ENCODE measurements at regions not wholly inside any gene's neighbourhood (a gene's known extent, or its start where the extent isn't known, plus 50 kb on each side); places are given as distances from the start of the nearest gene placed in this dataset.
"Not testable (repeated sequence)": the region's sequence is repeated elsewhere in the genome, so short reads cannot be mapped to it uniquely, and the experiment has no call there.

DNA sequence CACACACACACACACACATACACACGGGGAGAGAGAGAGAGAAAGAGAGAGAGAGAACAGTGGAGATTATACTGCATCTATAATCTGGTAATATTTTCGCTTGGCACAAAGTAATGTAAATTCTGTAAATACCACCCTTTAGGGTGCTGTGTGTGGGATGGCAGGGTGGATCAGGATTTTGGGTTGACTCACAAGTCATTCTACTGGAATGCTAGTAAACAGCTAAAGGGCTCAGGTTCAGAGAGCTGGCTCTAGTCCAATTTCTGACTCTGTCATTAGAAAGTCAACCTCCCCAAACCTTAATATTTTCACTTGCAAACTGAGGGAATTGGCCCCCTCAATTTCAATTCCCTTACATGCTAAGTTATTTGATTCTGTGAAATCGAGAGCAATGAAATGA lies 308.3 kb downstream of the TSN start:
- no peaks in the 10 kb centered on the region for H3K4me1 Mint-ChIP-seq
- CTCF ChIA-PET: no interaction called here
- no peaks in the 10 kb centered on the region for H3K9me3 Mint-ChIP-seq (ENCODE audit: low read depth)

DNA sequence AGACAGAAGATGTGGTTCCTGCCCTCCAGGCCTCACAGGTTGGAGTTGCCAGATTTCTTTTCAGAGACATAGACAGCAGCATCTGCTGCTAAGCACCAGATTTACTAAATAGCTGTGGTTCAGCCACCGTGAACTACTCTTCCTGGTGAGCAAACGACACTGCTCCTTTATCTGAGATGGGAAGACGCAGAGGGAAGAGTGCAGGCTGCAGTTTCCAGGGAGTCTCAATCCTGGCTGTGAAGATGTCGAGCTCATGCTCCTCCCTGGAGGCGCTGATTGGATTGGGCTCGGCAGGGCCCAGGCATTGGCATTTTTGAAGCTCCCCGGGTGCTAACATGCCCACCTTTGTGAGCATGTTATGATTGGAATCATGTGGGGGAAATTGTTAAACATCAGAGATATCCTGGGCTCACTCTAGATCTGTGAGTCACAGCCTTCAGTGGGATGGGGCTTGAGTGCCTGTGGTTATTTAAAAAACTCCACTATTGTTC lies 314.8 kb downstream of the TSN start:
- no peak for ATAC-seq
- Mint-ChIP-seq H3K27ac (no peak overlapping the region), H3K9me3 (ENCODE audit: low read depth) (no peaks in the 10 kb centered on the region), H3K4me3 (no peak overlapping the region), H3K4me1 (no peaks in the 10 kb centered on the region), H3K36me3 (no peaks in the 10 kb centered on the region), H3K27me3 (no peaks in the 10 kb centered on the region)
- CTCF ChIA-PET: no interaction called here
- DNase-seq: no peak

More for the DNA sequence above, 308.3 kb downstream of the TSN start:
- Mint-ChIP-seq H3K36me3 (no peaks in the 10 kb centered on the region), H3K27ac (no peak overlapping the region), H3K4me3 (no peak overlapping the region), H3K27me3 (no peaks in the 10 kb centered on the region)
- DNase-seq (no peak), ATAC-seq (no peak)

DNA sequence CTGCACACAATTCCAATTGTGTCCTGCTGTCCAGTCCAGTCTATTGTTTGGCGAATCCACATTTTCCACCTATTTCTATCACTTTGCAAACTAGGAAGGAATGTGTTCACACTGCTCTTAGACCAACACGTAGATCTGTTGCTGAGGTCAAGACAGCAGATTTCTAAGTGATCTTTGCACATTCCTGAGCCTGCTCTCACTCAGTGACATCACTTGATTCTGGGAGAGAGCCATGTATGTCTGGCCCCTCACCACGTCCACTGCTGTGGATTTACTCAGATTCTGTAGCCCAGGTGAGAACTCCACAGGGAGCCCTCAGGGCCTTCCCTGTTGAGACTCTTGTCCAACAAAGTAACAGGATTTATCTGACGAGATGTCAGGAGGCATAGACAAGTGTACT lies 317.2 kb downstream of the TSN start:
- H3K27me3 Mint-ChIP-seq: no peaks in the 10 kb centered on the region
- no peaks in the 10 kb centered on the region for H3K4me1 Mint-ChIP-seq
- H3K4me3 Mint-ChIP-seq: no peak overlapping the region
- CTCF ChIA-PET: no interaction called here
- no peaks in the 10 kb centered on the region for H3K36me3 Mint-ChIP-seq
- no peak for DNase-seq
- H3K9me3 Mint-ChIP-seq (ENCODE audit: low read depth): no peaks in the 10 kb centered on the region
- ATAC-seq: no peak
- H3K27ac Mint-ChIP-seq: no peak overlapping the region

DNA sequence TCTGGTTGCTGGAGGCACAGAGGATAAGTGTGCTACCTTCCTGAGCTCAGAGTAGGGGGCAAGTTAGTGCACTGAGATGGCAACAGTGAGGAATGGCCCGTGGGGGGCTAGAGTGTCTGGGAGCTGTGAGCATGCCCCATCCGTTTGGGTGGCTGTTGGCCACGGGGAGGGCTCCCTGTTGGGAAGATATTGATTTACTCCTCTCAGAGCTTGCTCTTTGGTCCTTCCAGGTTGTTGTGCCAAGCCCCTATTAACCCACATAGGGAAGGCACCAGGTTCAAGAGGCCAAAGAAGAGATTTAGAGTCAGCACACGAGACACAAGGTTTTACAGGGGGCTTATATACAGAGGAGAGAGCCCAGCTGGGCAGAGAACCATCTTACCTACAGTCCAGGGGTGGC lies 318.8 kb downstream of the TSN start:
- no peaks in the 10 kb centered on the region for H3K9me3 Mint-ChIP-seq (ENCODE audit: low read depth)

DNA sequence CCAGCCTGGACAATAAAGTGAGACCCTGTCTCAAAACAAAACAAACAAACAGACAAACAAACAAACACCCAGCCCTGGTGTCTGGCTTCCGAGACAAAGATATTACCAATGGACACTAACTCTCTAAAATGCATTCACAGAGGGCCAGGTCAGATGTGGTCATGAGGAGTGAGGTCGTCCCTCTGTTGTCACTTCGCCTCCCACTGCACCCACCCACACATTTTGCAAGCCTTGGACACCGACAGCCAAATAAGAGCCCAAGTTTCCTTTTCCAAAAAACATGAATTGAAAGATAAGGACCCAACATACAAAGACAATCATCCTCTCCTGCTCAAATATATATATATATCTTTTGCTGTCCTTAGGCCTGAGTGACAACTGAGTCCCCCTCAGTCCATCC lies 319.9 kb downstream of the TSN start:
- Mint-ChIP-seq H3K27me3 (no peaks in the 10 kb centered on the region), H3K36me3 (no peaks in the 10 kb centered on the region), H3K27ac (no peak overlapping the region), H3K4me3 (no peak overlapping the region), H3K4me1 (no peaks in the 10 kb centered on the region), H3K9me3 (ENCODE audit: low read depth) (no peaks in the 10 kb centered on the region)
- CTCF ChIA-PET: no interaction called here
- DNase-seq (no peak), ATAC-seq (no peak)

More for the DNA sequence above, 318.8 kb downstream of the TSN start:
- Mint-ChIP-seq H3K4me3 (no peak overlapping the region), H3K27ac (no peak overlapping the region), H3K4me1 (no peaks in the 10 kb centered on the region), H3K36me3 (no peaks in the 10 kb centered on the region), H3K27me3 (no peaks in the 10 kb centered on the region)
- CTCF ChIA-PET: no interaction called here
- ATAC-seq (no peak), DNase-seq (no peak)

DNA sequence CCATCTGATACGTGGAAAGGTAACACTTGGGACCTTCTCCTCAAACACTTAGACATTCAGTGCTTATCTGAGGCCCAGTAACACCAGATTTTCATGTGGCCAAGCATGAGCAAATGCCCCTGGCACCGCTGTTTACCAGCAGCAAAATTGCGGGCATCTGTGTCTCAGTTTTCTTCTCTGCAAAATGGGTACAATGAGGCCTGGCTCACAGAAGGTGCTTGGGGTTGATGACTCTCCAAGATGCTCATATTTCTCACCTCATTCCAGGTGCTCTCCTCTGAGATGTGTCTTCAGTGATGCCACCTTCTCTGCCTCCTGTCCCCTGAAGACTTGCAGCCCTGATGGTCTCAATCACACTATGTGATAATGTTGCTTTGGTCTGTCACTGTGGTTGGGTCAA lies 321.7 kb downstream of the TSN start:
- DNase-seq (no peak), ATAC-seq (no peak)
- CTCF ChIA-PET: no interaction called here
- Mint-ChIP-seq H3K9me3 (ENCODE audit: low read depth) (no peaks in the 10 kb centered on the region), H3K27me3 (no peaks in the 10 kb centered on the region), H3K27ac (no peak overlapping the region), H3K4me1 (no peaks in the 10 kb centered on the region), H3K36me3 (no peaks in the 10 kb centered on the region), H3K4me3 (no peak overlapping the region)

DNA sequence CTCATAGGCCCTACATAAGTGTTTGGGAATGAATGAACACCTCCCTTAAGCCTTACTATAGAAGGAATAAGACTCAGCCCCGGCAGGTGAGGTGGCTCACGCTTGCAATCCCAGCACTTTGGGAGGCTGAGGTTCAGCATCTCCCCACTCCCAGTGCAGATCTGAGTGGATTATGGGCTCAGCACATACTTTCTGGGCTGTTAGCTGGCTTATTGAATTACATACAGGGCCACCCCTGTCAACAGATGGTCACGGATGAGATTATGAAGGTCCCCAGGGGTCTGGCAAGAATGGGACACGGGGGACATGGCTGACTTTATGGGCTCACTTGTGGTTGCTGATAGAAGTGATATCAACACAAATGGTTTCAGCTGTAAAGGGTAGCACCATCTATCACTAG lies 322.3 kb downstream of the TSN start:
- CTCF ChIA-PET: no interaction called here
- no peak overlapping the region for H3K27ac Mint-ChIP-seq
- no peak for DNase-seq
- no peaks in the 10 kb centered on the region for H3K27me3 Mint-ChIP-seq
- H3K9me3 Mint-ChIP-seq (ENCODE audit: low read depth): no peaks in the 10 kb centered on the region
- no peaks in the 10 kb centered on the region for H3K36me3 Mint-ChIP-seq
- no peaks in the 10 kb centered on the region for H3K4me1 Mint-ChIP-seq
- no peak overlapping the region for H3K4me3 Mint-ChIP-seq
- no peak for ATAC-seq

DNA sequence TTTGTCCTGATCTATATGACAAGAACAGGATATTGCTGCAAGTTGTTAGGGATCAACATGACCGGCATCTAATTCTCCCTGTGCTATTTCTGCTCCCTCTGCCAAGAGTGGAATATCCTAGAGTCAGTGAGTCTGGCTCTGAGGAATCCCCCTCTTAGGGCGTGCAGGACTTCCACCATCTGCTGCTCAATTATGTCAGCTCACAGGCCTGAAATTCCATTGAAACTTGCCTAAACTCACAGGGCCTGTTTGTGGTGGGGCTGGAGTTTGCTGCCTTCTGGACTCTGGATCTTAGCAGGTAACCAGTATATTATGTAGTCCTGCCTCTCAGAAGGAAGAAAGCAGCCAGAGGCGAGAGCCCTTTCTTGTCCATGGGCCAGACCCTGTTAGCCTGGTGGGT lies 323.0 kb downstream of the TSN start:
- Mint-ChIP-seq H3K27ac (no peak overlapping the region), H3K36me3 (no peaks in the 10 kb centered on the region)
- CTCF ChIA-PET: no interaction called here

DNA sequence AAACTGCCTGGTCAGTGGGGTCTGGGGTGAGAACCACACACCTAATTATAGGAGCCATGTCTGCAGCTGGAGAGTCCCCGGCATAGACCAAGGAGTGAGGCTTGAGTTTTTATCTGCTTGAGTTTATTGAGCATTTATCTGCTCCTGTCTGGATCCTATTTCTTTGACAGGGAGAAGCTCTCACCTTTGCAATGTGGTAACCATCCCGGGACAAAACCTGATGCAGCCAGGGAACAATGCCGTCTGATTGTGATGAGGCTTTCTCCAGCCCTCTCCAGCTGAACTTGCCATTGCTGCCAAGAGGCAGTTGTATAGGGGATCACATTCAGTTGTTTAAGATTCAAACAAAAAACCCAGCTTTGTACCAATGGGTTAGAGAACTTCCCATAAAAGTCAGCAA lies 324.4 kb downstream of the TSN start:
- H3K4me1 Mint-ChIP-seq: no peaks in the 10 kb centered on the region
- ATAC-seq (no peak), DNase-seq (no peak)
- H3K4me3 Mint-ChIP-seq: no peak overlapping the region
- H3K36me3 Mint-ChIP-seq: no peaks in the 10 kb centered on the region
- no peak overlapping the region for H3K27ac Mint-ChIP-seq
- no peaks in the 10 kb centered on the region for H3K9me3 Mint-ChIP-seq (ENCODE audit: low read depth)
- CTCF ChIA-PET: no interaction called here
- no peaks in the 10 kb centered on the region for H3K27me3 Mint-ChIP-seq

More for the DNA sequence above, 323.0 kb downstream of the TSN start:
- no peaks in the 10 kb centered on the region for H3K4me1 Mint-ChIP-seq
- DNase-seq (no peak), ATAC-seq (no peak)
- no peaks in the 10 kb centered on the region for H3K27me3 Mint-ChIP-seq
- no peaks in the 10 kb centered on the region for H3K9me3 Mint-ChIP-seq (ENCODE audit: low read depth)
- no peak overlapping the region for H3K4me3 Mint-ChIP-seq

DNA sequence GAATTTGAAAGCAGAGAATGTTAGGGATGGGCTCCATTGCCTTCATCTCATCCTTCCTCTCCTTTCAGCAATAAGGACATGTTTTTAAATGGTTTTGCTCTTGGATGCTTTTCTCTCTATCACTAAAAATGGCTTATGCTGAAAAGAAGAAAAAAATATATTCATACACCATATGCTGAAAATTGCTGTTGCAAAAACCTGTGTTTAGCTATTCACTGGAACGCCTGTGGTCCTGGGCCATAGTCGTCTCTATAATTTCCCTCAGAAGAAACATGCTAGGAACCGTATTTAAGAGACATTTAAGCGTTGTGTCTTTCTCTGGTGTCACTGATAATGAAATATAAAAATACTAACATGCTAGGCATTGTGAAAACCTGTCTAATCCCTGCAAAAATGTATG lies 324.9 kb downstream of the TSN start:
- no peak for ATAC-seq
- H3K4me1 Mint-ChIP-seq: no peaks in the 10 kb centered on the region
- CTCF ChIA-PET: no interaction called here
- H3K4me3 Mint-ChIP-seq: no peak overlapping the region
- H3K27ac Mint-ChIP-seq: no peak overlapping the region
- H3K9me3 Mint-ChIP-seq (ENCODE audit: low read depth): no peaks in the 10 kb centered on the region
- H3K27me3 Mint-ChIP-seq: no peaks in the 10 kb centered on the region
- DNase-seq: no peak
- no peaks in the 10 kb centered on the region for H3K36me3 Mint-ChIP-seq

DNA sequence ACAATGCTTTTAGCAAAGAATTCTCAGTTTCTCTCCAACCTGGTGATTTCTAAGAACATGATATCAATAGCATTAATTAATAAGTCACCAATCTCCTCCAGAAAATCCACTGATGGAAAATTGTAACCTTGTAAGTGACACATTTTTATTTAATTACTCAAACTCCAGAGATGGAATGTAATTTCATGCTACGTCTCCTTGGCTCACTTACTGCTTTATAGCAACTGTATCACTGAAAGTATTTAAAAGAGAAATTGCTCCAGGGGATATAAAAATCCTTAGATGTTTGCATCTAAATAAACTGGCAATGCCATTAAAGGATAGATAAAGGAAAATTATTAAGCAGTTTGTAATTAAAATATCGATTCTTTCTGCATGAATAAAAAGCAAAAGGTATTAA lies 325.4 kb downstream of the TSN start:
- no peaks in the 10 kb centered on the region for H3K27me3 Mint-ChIP-seq
- ATAC-seq (no peak), DNase-seq (no peak)
- H3K4me3 Mint-ChIP-seq: no peak overlapping the region
- CTCF ChIA-PET: no interaction called here
- no peak overlapping the region for H3K27ac Mint-ChIP-seq
- H3K9me3 Mint-ChIP-seq (ENCODE audit: low read depth): no peaks in the 10 kb centered on the region
- H3K36me3 Mint-ChIP-seq: no peaks in the 10 kb centered on the region
- H3K4me1 Mint-ChIP-seq: no peaks in the 10 kb centered on the region

DNA sequence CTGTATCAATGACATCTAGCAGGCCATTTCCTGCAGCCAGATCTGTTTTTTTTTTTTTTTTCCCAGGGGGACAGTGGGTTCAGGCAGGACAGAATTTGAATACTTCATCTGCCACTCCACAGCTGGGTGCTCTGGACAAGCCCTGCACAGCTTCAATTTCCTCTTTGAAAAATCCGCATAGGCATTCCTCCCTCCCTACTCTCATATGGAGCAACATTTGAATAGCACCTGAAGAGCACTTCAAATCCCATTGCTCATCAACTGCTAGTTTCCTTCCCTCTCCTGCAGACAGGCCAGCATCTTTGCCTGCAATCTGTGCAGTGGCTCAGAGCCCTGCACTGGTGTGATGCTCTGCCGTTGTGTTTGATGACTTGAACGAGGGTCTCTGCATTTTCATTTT lies 326.3 kb downstream of the TSN start:
- DNase-seq (no peak), ATAC-seq (no peak)
- Mint-ChIP-seq H3K4me1 (no peaks in the 10 kb centered on the region), H3K9me3 (ENCODE audit: low read depth) (no peaks in the 10 kb centered on the region), H3K27ac (no peak overlapping the region), H3K27me3 (no peaks in the 10 kb centered on the region), H3K36me3 (no peaks in the 10 kb centered on the region), H3K4me3 (no peak overlapping the region)
- CTCF ChIA-PET: no interaction called here

DNA sequence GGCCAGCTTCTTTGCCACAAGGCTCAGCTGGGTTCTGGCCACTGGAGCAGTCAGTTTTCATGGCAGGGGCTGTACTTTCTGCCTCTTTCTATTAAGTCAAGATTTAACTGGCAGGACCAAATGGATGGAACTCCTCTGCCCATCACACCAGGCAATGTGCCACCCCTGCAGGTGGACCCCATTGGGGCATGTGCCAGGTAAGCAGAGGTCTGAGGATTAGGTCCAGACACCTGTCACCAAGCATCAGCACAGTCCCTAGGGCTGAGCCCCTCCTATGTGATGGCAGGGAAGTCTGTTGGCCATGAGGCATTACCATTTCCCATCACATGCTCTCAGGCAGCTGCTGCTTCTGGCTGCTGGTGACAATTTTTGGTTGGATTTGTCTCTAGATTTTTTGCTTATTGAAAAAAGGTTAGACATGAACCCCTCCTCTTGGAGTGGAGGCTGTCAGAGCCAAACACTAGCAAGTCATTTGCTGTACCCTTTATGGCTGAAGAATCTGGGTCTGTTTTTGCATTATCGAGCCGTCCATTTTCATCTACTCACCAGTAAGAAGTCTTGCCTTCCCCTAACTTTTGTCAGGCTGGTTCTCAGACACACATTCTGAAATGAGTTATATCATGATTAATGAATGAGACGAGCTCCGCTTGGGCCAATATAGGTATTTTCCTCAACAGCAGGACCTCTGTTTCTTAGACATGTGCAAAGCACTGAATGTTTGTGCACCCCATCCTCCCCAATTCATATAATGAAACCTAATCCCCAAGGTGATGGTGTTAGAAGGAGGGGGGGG lies 328.0 kb downstream of the TSN start:
- ATAC-seq: no peak
- Mint-ChIP-seq H3K4me3 (no peak overlapping the region), H3K4me1 (no peaks in the 10 kb centered on the region), H3K36me3 (no peaks in the 10 kb centered on the region), H3K27me3 (peaks cover 2% of the 10 kb centered on the region), H3K27ac (no peak overlapping the region), H3K9me3 (ENCODE audit: low read depth) (no peaks in the 10 kb centered on the region)
- CTCF ChIA-PET: no interaction called here
- no peak for DNase-seq

DNA sequence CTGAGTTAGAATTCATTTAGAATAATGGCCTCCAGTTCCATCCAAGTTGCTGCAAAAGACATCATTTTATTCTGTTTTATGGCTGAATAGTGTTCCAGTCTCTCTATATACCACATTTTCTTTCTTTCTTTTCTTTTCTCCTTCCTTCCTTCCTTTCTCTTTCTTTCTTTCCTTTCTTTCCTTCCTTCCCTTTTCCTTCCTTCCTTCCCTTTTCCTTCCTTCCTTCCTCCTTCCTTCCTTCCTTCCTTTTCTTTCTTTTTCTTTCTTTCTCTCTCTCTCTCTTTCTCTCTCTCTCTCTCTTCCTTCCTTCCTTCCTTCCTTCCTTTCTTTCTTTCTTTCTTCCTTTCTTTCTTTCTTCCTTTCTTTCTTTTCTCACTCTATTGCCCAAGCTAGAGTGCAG lies 330.2 kb downstream of the TSN start:
- H3K27me3 Mint-ChIP-seq; H3K27ac Mint-ChIP-seq; H3K36me3 Mint-ChIP-seq; H3K4me3 Mint-ChIP-seq; H3K9me3 Mint-ChIP-seq (ENCODE audit: low read depth); ATAC-seq; CTCF ChIA-PET; DNase-seq; H3K4me1 Mint-ChIP-seq: not testable (repeated sequence)

DNA sequence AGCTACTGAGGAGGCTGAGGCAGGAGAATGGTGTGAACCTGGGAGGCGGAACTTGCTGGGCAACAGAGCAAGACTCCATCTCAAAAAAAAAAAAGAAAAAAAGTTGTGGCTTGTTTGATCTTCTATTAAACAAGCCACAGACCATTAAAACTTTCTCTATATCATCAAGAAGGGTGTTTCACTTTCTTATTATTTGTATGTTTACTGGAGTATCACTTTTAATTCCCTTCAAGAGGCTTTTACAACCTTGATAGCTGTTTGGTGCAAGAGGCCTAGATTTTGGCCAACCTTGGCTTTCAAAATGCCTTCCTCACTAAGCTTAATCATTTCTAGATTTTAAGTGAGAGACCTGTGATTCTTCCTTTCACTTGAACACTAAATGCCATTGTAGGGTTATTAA lies 339.1 kb downstream of the TSN start:
- Mint-ChIP-seq H3K27ac (no peak overlapping the region), H3K4me3 (no peak overlapping the region), H3K27me3 (peaks cover 4% of the 10 kb centered on the region), H3K4me1 (no peaks in the 10 kb centered on the region), H3K36me3 (no peaks in the 10 kb centered on the region), H3K9me3 (ENCODE audit: low read depth) (no peaks in the 10 kb centered on the region)
- CTCF ChIA-PET: no interaction called here
- ATAC-seq (no peak), DNase-seq (no peak)
